Activated T-helper 1 cell treated with anti-CD3 and anti-CD28 coated beads, Interleukin-12 subunit alpha, Interleukin-12 subunit beta, Interleukin-2, Interleukin-4 antibody, amounts not matched to agents 30 ng/mL and 10 ng/mL and 1 ng/mL, durations not matched to agents 14 hours and 24 hours and 36 hours (primary cell): ENCODE measurements at regions not wholly inside any gene's neighbourhood (a gene's known extent, or its start where the extent isn't known, plus 50 kb on each side); places are given as distances from the start of the nearest gene placed in this dataset.

Source experiments
- DNase-seq: peaks from one replicate; pipeline ENCODE4 v3.0.0; 2021; ENCODE audit warnings: low spot score
- H3K27ac Mint-ChIP-seq: one replicate; pipeline ENCODE4 v1.8.0; 2021; ENCODE audit warnings: mild to moderate bottlenecking, mixed read lengths
- H3K27me3 Mint-ChIP-seq: one replicate; pipeline ENCODE4 v1.8.0; 2022; ENCODE audit warnings: mild to moderate bottlenecking, moderate library complexity, mixed read lengths; ENCODE audit not compliant: insufficient read depth
- H3K36me3 Mint-ChIP-seq: one replicate; pipeline ENCODE4 v1.8.0; 2021; ENCODE audit warnings: low read depth, mixed read lengths
- H3K4me1 Mint-ChIP-seq: one replicate; pipeline ENCODE4 v1.8.0; 2021; ENCODE audit warnings: low read depth, mixed read lengths
- H3K4me3 Mint-ChIP-seq: one replicate; pipeline ENCODE4 v1.8.0; 2021; ENCODE audit warnings: mild to moderate bottlenecking, moderate library complexity, mixed read lengths
- H3K9me3 Mint-ChIP-seq: one replicate; pipeline ENCODE4 v1.8.0; 2021; ENCODE audit warnings: mixed read lengths
- intact Hi-C: fragments of 100-400 bp; cut with micrococcal nuclease; formaldehyde crosslinking; loops from one replicate; pipeline ENCODE4 v1.15.1; 2024

DNA sequence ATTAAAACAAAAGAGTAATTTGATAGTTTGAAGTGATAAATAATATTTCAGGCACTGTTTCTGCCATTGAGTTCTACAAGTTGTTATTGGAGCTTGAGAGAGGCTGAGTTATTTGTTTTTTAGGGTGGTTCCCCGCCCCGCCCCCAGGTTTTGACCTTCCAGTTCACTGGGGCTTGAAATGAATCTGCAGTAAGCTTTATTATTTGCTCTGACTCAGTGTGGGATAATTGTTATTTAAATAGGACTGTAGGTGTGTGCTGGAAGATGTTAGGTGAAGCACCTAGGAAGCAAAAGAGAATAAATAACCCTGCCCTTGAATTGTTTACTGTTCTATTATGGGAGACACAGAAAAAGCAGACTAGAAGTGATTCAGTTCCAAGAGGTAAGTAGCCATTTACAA is 81.2 kb upstream of the KCNIP4 start:
- DNase-seq, result no peak
- no peaks in the 10 kb centered on the region for H3K9me3 Mint-ChIP-seq
- H3K27ac Mint-ChIP-seq, result no peak overlapping the region
- intact Hi-C loops, result no loop called here
- no peak overlapping the region for H3K4me3 Mint-ChIP-seq
- no peaks in the 10 kb centered on the region for H3K27me3 Mint-ChIP-seq
- H3K36me3 Mint-ChIP-seq, result no peaks in the 10 kb centered on the region
- H3K4me1 Mint-ChIP-seq, result no peaks in the 10 kb centered on the region

DNA sequence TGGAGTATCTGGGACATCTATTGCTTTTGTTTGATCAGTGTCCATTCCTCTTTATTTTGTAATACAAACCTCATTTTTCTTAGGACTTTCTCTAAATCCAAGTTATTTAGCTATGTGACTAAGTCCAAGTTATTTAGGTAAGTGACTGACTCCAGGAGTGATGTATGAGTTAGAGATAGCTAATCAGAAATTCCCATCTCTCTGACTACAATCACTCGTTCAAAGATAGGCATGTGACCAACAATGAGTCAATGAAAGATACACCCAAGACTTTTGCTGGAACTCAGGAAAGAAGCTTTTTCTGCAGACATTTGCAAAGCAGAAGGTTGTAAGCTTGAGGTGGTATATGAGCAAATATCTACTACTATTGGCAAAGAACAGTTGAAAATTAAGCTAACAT is 72.5 kb upstream of the KCNIP4 start:
- no peaks in the 10 kb centered on the region for H3K4me1 Mint-ChIP-seq
- no peaks in the 10 kb centered on the region for H3K36me3 Mint-ChIP-seq
- H3K4me3 Mint-ChIP-seq, result no peak overlapping the region
- no peaks in the 10 kb centered on the region for H3K9me3 Mint-ChIP-seq
- no peak for DNase-seq
- intact Hi-C loops, result no loop called here
- H3K27ac Mint-ChIP-seq, result no peak overlapping the region
- no peaks in the 10 kb centered on the region for H3K27me3 Mint-ChIP-seq

DNA sequence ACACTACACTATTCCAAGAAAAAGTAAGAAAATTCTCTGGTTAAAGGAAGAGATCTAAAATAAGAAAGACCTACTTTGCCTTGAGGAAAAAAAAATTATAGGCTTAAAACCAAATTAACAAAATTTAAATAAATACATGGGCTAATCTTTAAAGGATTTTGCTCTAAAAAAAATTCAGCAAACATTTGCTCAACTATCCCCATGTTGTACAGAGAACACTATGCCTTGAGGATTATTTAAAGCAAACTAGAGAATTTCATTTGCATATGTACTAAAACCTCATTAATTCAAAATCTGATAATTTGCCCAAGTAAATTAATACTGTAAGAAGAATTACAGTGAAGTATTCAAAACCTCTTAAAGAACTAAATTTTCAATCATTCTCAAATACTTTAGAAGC is 71.6 kb upstream of the KCNIP4 start:
- H3K27ac Mint-ChIP-seq, result no peak overlapping the region
- H3K36me3 Mint-ChIP-seq, result no peaks in the 10 kb centered on the region
- no peak overlapping the region for H3K4me3 Mint-ChIP-seq
- intact Hi-C loops, result no loop called here
- DNase-seq, result no peak
- H3K27me3 Mint-ChIP-seq, result no peaks in the 10 kb centered on the region
- no peaks in the 10 kb centered on the region for H3K9me3 Mint-ChIP-seq
- no peaks in the 10 kb centered on the region for H3K4me1 Mint-ChIP-seq

DNA sequence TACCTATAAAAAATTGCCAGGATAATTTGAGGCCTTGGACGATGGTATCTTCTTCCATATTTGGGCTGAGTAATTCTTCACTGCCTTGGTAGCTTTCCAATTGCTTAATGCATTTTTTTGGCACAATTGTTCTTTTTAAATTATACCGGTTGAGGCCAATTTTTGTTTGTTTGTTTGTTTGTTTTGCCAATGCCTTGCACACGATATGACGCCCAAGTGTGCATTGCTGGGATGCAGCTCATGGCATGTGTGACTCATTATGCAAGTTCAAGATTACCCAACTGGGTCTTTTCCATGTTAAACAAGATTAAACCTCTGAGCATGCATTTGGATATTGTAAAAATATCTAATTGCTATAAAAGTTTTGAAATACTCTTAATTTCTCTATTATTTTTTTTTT is 71.1 kb upstream of the KCNIP4 start:
- Mint-ChIP-seq H3K27ac (no peak overlapping the region), H3K4me1 (no peaks in the 10 kb centered on the region), H3K4me3 (no peak overlapping the region), H3K27me3 (no peaks in the 10 kb centered on the region), H3K36me3 (no peaks in the 10 kb centered on the region), H3K9me3 (no peaks in the 10 kb centered on the region)
- intact Hi-C loops, result no loop called here
- DNase-seq, result no peak

DNA sequence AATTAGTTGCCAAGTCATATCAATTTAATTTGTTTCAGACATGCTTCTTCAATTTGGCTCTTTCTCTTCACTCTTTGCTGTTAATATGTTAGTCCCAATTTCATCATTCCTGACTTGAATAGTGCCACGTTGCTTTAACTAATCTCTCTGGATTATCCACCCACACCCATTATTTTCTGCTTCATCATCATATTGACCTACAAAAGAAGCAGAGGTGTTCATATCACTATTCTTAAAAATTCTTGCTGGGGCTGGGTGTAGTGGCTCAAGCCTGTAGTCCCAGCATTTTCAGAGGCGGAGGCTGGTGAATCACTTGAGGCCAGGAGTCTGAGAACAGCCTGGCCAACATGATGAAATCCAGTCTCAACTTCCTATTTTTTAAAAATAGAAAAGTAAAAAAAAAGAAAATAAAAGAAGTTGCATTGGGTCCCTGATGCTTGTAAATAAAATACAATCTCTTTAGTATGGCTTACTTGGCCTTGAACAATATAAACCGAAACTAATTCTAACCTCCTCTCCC is 65.7 kb upstream of the KCNIP4 start:
- H3K27me3 Mint-ChIP-seq, result no peaks in the 10 kb centered on the region
- no peaks in the 10 kb centered on the region for H3K4me1 Mint-ChIP-seq
- no peak overlapping the region for H3K4me3 Mint-ChIP-seq
- H3K27ac Mint-ChIP-seq, result no peak overlapping the region
- intact Hi-C loops, result no loop called here
- no peaks in the 10 kb centered on the region for H3K9me3 Mint-ChIP-seq
- H3K36me3 Mint-ChIP-seq, result no peaks in the 10 kb centered on the region
- DNase-seq, result no peak

DNA sequence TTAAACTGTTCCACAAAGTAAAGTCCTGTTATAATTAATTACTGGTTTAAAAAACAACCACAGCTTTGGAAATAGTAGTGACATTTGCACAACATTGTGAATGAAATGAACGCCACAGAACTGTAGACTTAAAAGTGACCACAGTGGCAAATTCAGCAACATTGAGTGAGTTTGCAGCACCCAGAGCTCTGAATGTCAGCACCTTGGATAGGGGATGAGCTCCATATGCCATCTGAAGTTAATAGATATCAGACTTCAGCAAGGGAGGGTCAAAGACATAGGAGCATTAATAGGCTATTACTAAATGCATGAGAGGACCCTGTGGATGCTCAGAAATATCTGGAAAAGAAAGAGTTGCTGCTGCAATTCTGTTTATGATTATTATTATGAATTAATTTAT is 55.3 kb upstream of the KCNIP4 start:
- DNase-seq, result no peak
- intact Hi-C loops, result no loop called here
- Mint-ChIP-seq H3K9me3 (no peaks in the 10 kb centered on the region), H3K4me1 (no peaks in the 10 kb centered on the region), H3K4me3 (no peak overlapping the region), H3K27ac (no peak overlapping the region), H3K36me3 (no peaks in the 10 kb centered on the region), H3K27me3 (no peaks in the 10 kb centered on the region)
